ENCODE measurements at regions not wholly inside any gene's neighbourhood (a gene's known extent, or its start where the extent isn't known, plus 50 kb on each side); places are given as distances from the start of the nearest gene placed in this dataset.

DNA sequence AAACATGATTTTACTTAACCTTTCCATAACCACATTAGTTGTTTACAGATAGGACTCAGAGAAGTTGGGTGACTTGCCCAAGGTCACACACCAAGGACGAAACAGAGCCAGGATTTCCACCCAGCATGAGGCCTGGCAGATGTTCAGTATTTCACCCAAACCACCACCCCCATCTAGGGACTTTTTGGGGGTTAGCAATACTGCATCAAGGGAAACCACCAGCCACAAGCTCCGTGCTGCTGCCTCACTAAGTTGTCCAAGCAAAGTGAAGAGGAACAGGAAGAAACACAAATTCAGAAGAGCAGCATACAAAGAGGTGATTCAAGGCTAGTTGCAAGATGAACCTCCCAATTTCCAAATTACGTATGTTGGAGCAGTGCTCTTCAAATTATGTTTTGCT is 219.6 kb upstream of the RORB start:
- Histone ChIP-seq H3K36me3 (ENCODE audit: insufficient read depth, low read length) (no peaks in the 10 kb centered on the region), H3K9me3 (ENCODE audit: control insufficient read depth in 1 of 2, insufficient read depth in 1 of 2, low read length in 2 of 2) (peaks cover 0 to 9% of the 10 kb centered on the region in 2 experiments), H3K27ac (ENCODE audit: low read depth in 1 of 2, low read length in 2 of 2) (no peak overlapping the region), H3K27me3 (ENCODE audit: control insufficient read depth in 1 of 2, insufficient read depth in 2 of 2, low read length in 2 of 2) (no peaks in the 10 kb centered on the region), H3K4me1 (ENCODE audit: insufficient read depth, low read length) (no peaks in the 10 kb centered on the region), H3K4me3 (ENCODE audit: low read length) (no peak overlapping the region)
- Mint-ChIP-seq H3K4me3 (no peak overlapping the region), H3K27me3 (no peaks in the 10 kb centered on the region), H3K27ac (no peak overlapping the region), H3K36me3 (ENCODE audit: low read depth) (no peaks in the 10 kb centered on the region), H3K9me3 (peaks cover 3% of the 10 kb centered on the region), H3K4me1 (ENCODE audit: low read depth) (no peaks in the 10 kb centered on the region)
- DNase-seq (peak in 4 of 14 experiments; percentile 4 to 70 (median 56)), ATAC-seq (ENCODE audit: poor library complexity) (no peak)
- intact Hi-C loops (cut with DNase I, micrococcal nuclease): no loop called here
- ChIA-PET CTCF (no interaction called here), POLR2A (no interaction called here)
- TF ChIP-seq CTCF (IDR thresholded peaks at IDR 0.05): no peak

DNA sequence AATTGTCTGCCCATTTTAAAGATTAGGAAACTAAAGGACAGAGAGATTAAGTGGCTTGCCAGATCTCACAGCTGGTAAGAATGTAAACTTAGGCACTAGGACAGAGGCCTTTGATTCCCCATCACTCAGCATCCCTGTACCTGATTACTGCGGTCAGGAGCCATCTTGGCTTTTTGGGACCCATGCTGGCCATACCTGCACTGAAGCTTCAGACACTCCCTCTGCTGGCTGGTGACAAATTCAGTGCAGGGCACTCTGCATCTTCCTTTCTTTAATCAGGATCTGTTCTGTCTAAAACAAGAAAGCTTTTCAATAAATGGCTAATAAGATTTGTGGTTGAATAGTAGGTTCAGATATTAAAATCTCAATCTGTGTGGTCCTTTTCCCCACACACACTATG is 215.5 kb upstream of the RORB start:
- peaks cover 3% of the 10 kb centered on the region for H3K9me3 Mint-ChIP-seq

DNA sequence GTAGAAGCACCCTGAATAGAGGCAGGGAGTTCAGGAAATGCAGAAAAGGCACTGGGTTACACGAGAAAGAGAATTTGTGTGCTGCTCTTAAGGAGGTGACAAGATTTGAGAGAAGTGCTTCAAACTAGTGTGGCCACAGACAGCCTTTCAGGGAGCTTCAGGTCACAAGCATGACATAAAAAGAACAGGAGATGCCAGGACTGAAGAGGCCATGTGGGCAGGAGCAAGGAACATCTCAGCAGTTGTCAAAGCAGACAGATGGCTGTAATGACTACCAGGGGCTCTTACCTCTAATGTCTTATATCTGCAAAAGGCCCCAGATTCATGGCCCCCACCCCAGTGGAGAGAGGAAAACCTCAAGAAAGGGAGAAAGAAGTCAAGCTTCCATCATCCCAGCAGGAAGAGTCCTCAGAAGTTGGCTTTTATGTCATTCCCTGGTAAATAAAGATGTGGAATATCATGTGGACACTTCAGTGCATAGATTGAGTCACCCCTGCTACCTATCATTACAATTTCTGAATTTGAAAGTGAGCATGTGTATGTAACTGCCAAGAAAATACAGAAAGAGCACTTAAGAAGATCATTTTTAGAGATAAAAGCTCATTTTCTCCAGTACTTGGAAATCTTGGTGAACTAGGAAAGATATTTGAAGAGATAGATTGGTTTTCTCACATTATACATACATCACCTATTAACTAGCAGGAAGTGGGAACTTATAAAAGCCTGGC is 214.4 kb upstream of the RORB start:
- Mint-ChIP-seq H3K9me3 (peaks cover 3% of the 10 kb centered on the region), H3K27ac (no peak overlapping the region), H3K4me3 (no peak overlapping the region), H3K27me3 (no peaks in the 10 kb centered on the region), H3K4me1 (ENCODE audit: low read depth) (no peaks in the 10 kb centered on the region), H3K36me3 (ENCODE audit: low read depth) (no peaks in the 10 kb centered on the region)
- Histone ChIP-seq H3K27ac (ENCODE audit: low read depth in 1 of 2, low read length in 2 of 2) (no peak overlapping the region), H3K4me3 (ENCODE audit: low read length) (no peak overlapping the region), H3K27me3 (ENCODE audit: control insufficient read depth in 1 of 2, insufficient read depth in 2 of 2, low read length in 2 of 2) (no peaks in the 10 kb centered on the region), H3K36me3 (ENCODE audit: insufficient read depth, low read length) (no peaks in the 10 kb centered on the region), H3K9me3 (ENCODE audit: control insufficient read depth in 1 of 2, insufficient read depth in 1 of 2, low read length in 2 of 2) (no peaks in the 10 kb centered on the region), H3K4me1 (ENCODE audit: insufficient read depth, low read length) (no peaks in the 10 kb centered on the region)
- DNase-seq (no peak), ATAC-seq (ENCODE audit: poor library complexity) (no peak)
- CTCF ChIA-PET: no interaction called here
- intact Hi-C loops (cut with DNase I, micrococcal nuclease): no loop called here
- no peak for TF ChIP-seq CTCF (IDR thresholded peaks at IDR 0.05)
- POLR2A ChIA-PET: no interaction called here

More for the DNA sequence above, 215.5 kb upstream of the RORB start:
- Mint-ChIP-seq H3K36me3 (ENCODE audit: low read depth) (no peaks in the 10 kb centered on the region), H3K27ac (no peak overlapping the region), H3K4me1 (ENCODE audit: low read depth) (no peaks in the 10 kb centered on the region), H3K27me3 (no peaks in the 10 kb centered on the region), H3K4me3 (no peak overlapping the region)
- ATAC-seq (ENCODE audit: poor library complexity): no peak
- Histone ChIP-seq H3K4me3 (ENCODE audit: low read length) (no peak overlapping the region), H3K4me1 (ENCODE audit: insufficient read depth, low read length) (no peaks in the 10 kb centered on the region), H3K27ac (ENCODE audit: low read depth in 1 of 2, low read length in 2 of 2) (no peak overlapping the region), H3K27me3 (ENCODE audit: control insufficient read depth in 1 of 2, insufficient read depth in 2 of 2, low read length in 2 of 2) (no peaks in the 10 kb centered on the region), H3K36me3 (ENCODE audit: insufficient read depth, low read length) (no peaks in the 10 kb centered on the region), H3K9me3 (ENCODE audit: control insufficient read depth in 1 of 2, insufficient read depth in 1 of 2, low read length in 2 of 2) (no peaks in the 10 kb centered on the region)
- intact Hi-C loops (cut with DNase I, micrococcal nuclease): no loop called here
- POLR2A ChIA-PET: no interaction called here
- no peak for TF ChIP-seq CTCF (IDR thresholded peaks at IDR 0.05)
- DNase-seq: peak in 1 of 14 experiments; percentile 9
- CTCF ChIA-PET: no interaction called here

Data from CD4-positive, alpha-beta T cell (primary cell).